IMR-90 (cell line): ENCODE measurements at regions not wholly inside any gene's neighbourhood (a gene's known extent, or its start where the extent isn't known, plus 50 kb on each side); places are given as distances from the start of the nearest gene placed in this dataset.

ENCODE experiments used
- ATAC-seq: fragments of 200-7000 bp; cut with Tn5 transposase; 2 replicates; pipeline ENCODE4 v1.9.1; 2020; ENCODE audit warnings: low read depth, mild to moderate bottlenecking, moderate library complexity
- BruUV-seq: library from RNA; stranded (reverse); fragments of 400-500 nt; replicated peaks from 2 replicates; lab custom pipeline; 2021; lab: Mats Ljungman, UMichigan
- CTCF ChIA-PET: fragments of 300-600 bp; formaldehyde crosslinking; extraction: SDS; loops from one replicate; lab custom pipeline; 2021; ENCODE audit warnings: antibody characterized with exemption; lab: Yijun Ruan, JAX
- POLR2A ChIA-PET: fragments of 300-600 bp; sonication (Branson Sonifier 250); formaldehyde crosslinking; loops from one replicate; lab custom pipeline; 2022; ENCODE audit warnings: antibody characterized with exemption; ENCODE audit not compliant: unreplicated experiment; lab: Charles Lee
- DNase-seq: peaks from one replicate; pipeline ENCODE4 v3.0.0; 2013
- H2AFZ ChIP-seq: replicated peaks from 2 replicates; pipeline ENCODE3; 2013; ENCODE audit warnings: low read length, mild to moderate bottlenecking; ENCODE audit not compliant: poor library complexity
- H2AK5ac ChIP-seq: 2 replicates; pipeline ENCODE4 v1.6.1; 2013; ENCODE audit warnings: low read depth, low read length, inconsistent platforms
- H2AK9ac ChIP-seq: replicated peaks from 2 replicates; pipeline ENCODE3; 2013; ENCODE audit warnings: mild to moderate bottlenecking, low read depth, low read length, moderate library complexity; ENCODE audit not compliant: poor library complexity
- H2BK120ac ChIP-seq: 2 replicates; pipeline ENCODE4 v1.6.1; 2013; ENCODE audit warnings: low read depth, low read length, inconsistent platforms
- H2BK15ac ChIP-seq: 3 replicates; pipeline ENCODE4 v1.6.1; 2013; ENCODE audit warnings: low read depth, low read length, inconsistent platforms
- H2BK20ac ChIP-seq: 2 replicates; pipeline ENCODE4 v1.6.1; 2013; ENCODE audit warnings: low read depth, mild to moderate bottlenecking, inconsistent platforms, low read length, moderate library complexity
- H2BK5ac ChIP-seq: 2 replicates; pipeline ENCODE4 v1.6.1; 2013; ENCODE audit warnings: mild to moderate bottlenecking, low read depth, low read length, inconsistent platforms; ENCODE audit not compliant: poor library complexity, severe bottlenecking
- H3K14ac ChIP-seq: replicated peaks from 2 replicates; pipeline ENCODE4 v1.6.1; 2013; ENCODE audit warnings: low read depth, low read length, inconsistent platforms
- H3K18ac ChIP-seq: 2 replicates; pipeline ENCODE4 v1.6.1; 2013; ENCODE audit warnings: low read depth, low read length, control low read depth
- H3K23ac ChIP-seq: 2 replicates; pipeline ENCODE4 v1.6.1; 2013; ENCODE audit warnings: low read depth, low read length, inconsistent platforms
- H3K27ac ChIP-seq: 2 replicates; pipeline ENCODE4 v1.5.1; 2013; ENCODE audit warnings: mild to moderate bottlenecking, control low read depth, low read length; ENCODE audit not compliant: insufficient read depth
- H3K27me3 ChIP-seq: 2 replicates; pipeline ENCODE4 v1.6.1; 2013; ENCODE audit warnings: low read length; ENCODE audit not compliant: control insufficient read depth, insufficient read depth
- H3K36me3 ChIP-seq: 2 replicates; pipeline ENCODE4 v1.6.1; 2013; ENCODE audit warnings: low read length, mixed read lengths; ENCODE audit not compliant: control insufficient read depth, insufficient read depth
- H3K4ac ChIP-seq: 2 replicates; pipeline ENCODE4 v1.6.1; 2013; ENCODE audit warnings: low read depth, low read length, inconsistent platforms
- H3K4me1 ChIP-seq: 2 replicates; pipeline ENCODE4 v1.6.1; 2013; ENCODE audit warnings: low read length, mixed read lengths; ENCODE audit not compliant: control insufficient read depth, insufficient read depth
- H3K4me2 ChIP-seq: 2 replicates; pipeline ENCODE4 v1.6.1; 2013; ENCODE audit warnings: low read depth, mild to moderate bottlenecking, control low read depth, low read length, moderate library complexity
- H3K4me3 ChIP-seq: 2 replicates; pipeline ENCODE4 v1.5.1; 2013; ENCODE audit warnings: low read depth, mild to moderate bottlenecking, control low read depth, low read length, moderate library complexity; ENCODE audit not compliant: insufficient read depth
- H3K56ac ChIP-seq: 2 replicates; pipeline ENCODE4 v1.6.1; 2013; ENCODE audit warnings: low read length, inconsistent platforms; ENCODE audit not compliant: insufficient read depth; ENCODE audit errors: extremely low read depth
- H3K79me1 ChIP-seq, 2 experiments: 2 replicates each; pipeline ENCODE4 v1.6.1; 2013; ENCODE audit warnings: low read length in 2 of 2, inconsistent platforms in 1 of 2, low read depth in 1 of 2
- H3K9ac ChIP-seq: 2 replicates; pipeline ENCODE4 v1.6.1; 2013; ENCODE audit warnings: low read depth, low read length, control low read depth
- H3K9me1 ChIP-seq: 2 replicates; pipeline ENCODE4 v1.6.1; 2013; ENCODE audit warnings: low read length, inconsistent platforms; ENCODE audit not compliant: insufficient read depth
- H3K9me3 ChIP-seq: 2 replicates; pipeline ENCODE4 v1.6.1; 2013; ENCODE audit warnings: low read length; ENCODE audit not compliant: control insufficient read depth, insufficient read depth
- H4K20me1 ChIP-seq: 2 replicates; pipeline ENCODE4 v1.6.1; 2013; ENCODE audit warnings: low read length, inconsistent platforms; ENCODE audit not compliant: insufficient read depth
- H4K5ac ChIP-seq: 2 replicates; pipeline ENCODE4 v1.6.1; 2013; ENCODE audit warnings: mild to moderate bottlenecking, low read depth, low read length, control low read depth
- H4K8ac ChIP-seq, 2 experiments: 2 replicates each; pipeline ENCODE4 v1.6.1; 2013; ENCODE audit warnings: low read depth in 2 of 2, low read length in 2 of 2, control low read depth in 1 of 2, inconsistent platforms in 1 of 2
- H4K91ac ChIP-seq: 2 replicates; pipeline ENCODE4 v1.6.1; 2013; ENCODE audit warnings: low read depth, low read length, inconsistent platforms; ENCODE audit not compliant: insufficient read depth
- BHLHE40 ChIP-seq: fragments of 150-350 bp; IDR thresholded peaks from 2 replicates; pipeline ENCODE4 v1.6.1; 2016; ENCODE audit warnings: mild to moderate bottlenecking, low read depth, low read length
- CEBPB ChIP-seq: IDR thresholded peaks from 2 replicates; pipeline ENCODE4 v1.6.1; 2012; ENCODE audit warnings: low read depth, low read length, improper control_type of control experiment
- CHD1 ChIP-seq: IDR thresholded peaks from 2 replicates; pipeline ENCODE4 v1.6.1; 2012; ENCODE audit warnings: low read depth, low read length, improper control_type of control experiment
- CTCF ChIP-seq: conservative IDR thresholded peaks from 2 replicates; pipeline ENCODE4 v1.5.1; 2012; ENCODE audit warnings: mild to moderate bottlenecking, low read depth, low read length, improper control_type of control experiment
- FOS ChIP-seq: fragments of 150-350 bp; IDR thresholded peaks from 2 replicates; pipeline ENCODE4 v1.6.1; 2016; ENCODE audit warnings: low read depth, low read length
- MAFK ChIP-seq: IDR thresholded peaks from 2 replicates; pipeline ENCODE4 v1.6.1; 2012; ENCODE audit warnings: low read depth, low read length, improper control_type of control experiment
- MAZ ChIP-seq: IDR thresholded peaks from 2 replicates; pipeline ENCODE4 v1.6.1; 2012; ENCODE audit warnings: low read depth, mild to moderate bottlenecking, low read length, improper control_type of control experiment, moderate library complexity, borderline replicate concordance
- MXI1 ChIP-seq: IDR thresholded peaks from 2 replicates; pipeline ENCODE4 v1.6.1; 2012; ENCODE audit warnings: low read depth, mild to moderate bottlenecking, low read length, moderate library complexity, borderline replicate concordance
- NFE2L2 ChIP-seq: fragments of 150-350 bp; IDR thresholded peaks from 2 replicates; pipeline ENCODE4 v1.6.1; 2016; ENCODE audit warnings: low read depth, mild to moderate bottlenecking, low read length
- POLR2A ChIP-seq: IDR thresholded peaks from 2 replicates; pipeline ENCODE4 v1.6.1; 2012; ENCODE audit warnings: mild to moderate bottlenecking, low read depth, low read length
- RAD21 ChIP-seq: IDR thresholded peaks from 2 replicates; pipeline ENCODE4 v1.6.1; 2012; ENCODE audit warnings: low read length, improper control_type of control experiment
- RCOR1 ChIP-seq: IDR thresholded peaks from 2 replicates; pipeline ENCODE4 v1.6.1; 2012; ENCODE audit warnings: mild to moderate bottlenecking, low read length, improper control_type of control experiment; ENCODE audit not compliant: insufficient replicate concordance
- RFX5 ChIP-seq: IDR thresholded peaks from 2 replicates; pipeline ENCODE4 v1.8.0; 2012; ENCODE audit warnings: low read depth, mild to moderate bottlenecking, low read length, moderate library complexity
- SMC3 ChIP-seq: fragments of 150-350 bp; IDR thresholded peaks from 2 replicates; pipeline ENCODE4 v1.6.1; 2016; ENCODE audit warnings: low read depth, mild to moderate bottlenecking, antibody characterized with exemption, low read length, moderate library complexity
- dilution Hi-C: fragments of 300-500 bp; cut with HindIII; formaldehyde crosslinking; loops from one replicate; pipeline ENCODE4 v1.14.3; 2018; ENCODE audit warnings: low sequenced_read_pairs; ENCODE audit not compliant: unreplicated experiment
- in situ Hi-C: fragments of 300-500 bp; cut with MboI; formaldehyde crosslinking; loops from 3 replicates; pipeline ENCODE4 v1.14.3; 2019; ENCODE audit warnings: low sequenced_read_pairs, inconsistent platforms, mixed read lengths
- intact Hi-C: fragments of 100-400 bp; cut with micrococcal nuclease; formaldehyde crosslinking; loops from 2 replicates; pipeline ENCODE4 v1.10.0; 2022
- TF ChIP-seq, protein P1 (sequence below): fragments of 150-350 bp; IDR thresholded peaks from 2 replicates; pipeline ENCODE4 v1.6.1; 2017; ENCODE audit warnings: mild to moderate bottlenecking, antibody characterized with exemption, low read length, low read depth
- TF ChIP-seq, protein P2 (sequence below): fragments of 150-350 bp; IDR thresholded peaks from 2 replicates; pipeline ENCODE4 v1.6.1; 2016; ENCODE audit warnings: low read depth, mild to moderate bottlenecking, low read length, moderate library complexity, borderline replicate concordance

DNA sequence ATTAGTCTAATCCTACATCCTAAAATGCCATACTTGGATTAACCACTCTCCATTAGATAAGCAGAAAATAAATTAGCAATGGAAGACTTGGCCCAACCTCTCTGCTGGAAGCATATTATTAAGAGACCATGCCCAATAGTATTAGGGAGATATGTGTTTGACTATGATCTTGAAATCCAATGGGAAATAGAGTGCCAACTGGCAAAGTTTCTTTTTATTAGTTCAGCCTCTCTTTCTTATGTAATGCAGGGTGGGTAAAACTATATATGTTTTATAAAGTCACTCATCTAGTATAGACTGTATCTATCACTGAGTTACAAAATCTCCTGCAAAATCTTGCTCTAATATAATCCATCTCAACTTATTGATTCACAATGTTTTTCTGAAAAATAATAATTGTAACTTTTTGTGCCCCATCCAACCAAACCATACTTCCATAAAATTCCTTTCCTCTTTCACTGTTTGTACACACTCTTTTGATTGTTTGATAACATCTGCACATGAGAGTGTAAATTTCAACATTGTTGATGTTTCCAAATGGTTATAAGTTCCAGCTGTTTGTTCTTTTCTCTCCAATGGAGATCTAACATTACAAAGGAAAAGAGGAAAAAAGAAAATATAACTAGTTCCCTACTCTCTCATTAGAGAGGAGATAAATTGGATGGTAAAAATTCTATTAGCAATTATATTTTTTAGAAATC lies 408.1 kb upstream of the ADGRL2 start:
- in situ Hi-C loops (no loop called here), intact Hi-C loops (no loop called here), dilution Hi-C loops (no loop called here)
- Histone ChIP-seq H3K56ac (no peak overlapping the region), H3K4me1 (no peaks in the 10 kb centered on the region), H4K5ac (no peak overlapping the region), H4K91ac (no peak overlapping the region), H2BK120ac (no peak overlapping the region), H2BK20ac (no peak overlapping the region), H3K23ac (no peak overlapping the region), H3K9me1 (no peaks in the 10 kb centered on the region), H3K27ac (no peak overlapping the region), H2BK15ac (no peak overlapping the region), H3K18ac (no peak overlapping the region), H4K20me1 (no peaks in the 10 kb centered on the region), H2AK5ac (no peak overlapping the region), H3K9ac (no peak overlapping the region), H4K8ac (no peak overlapping the region), H3K27me3 (no peaks in the 10 kb centered on the region), H3K36me3 (no peaks in the 10 kb centered on the region), H2AK9ac (no peak overlapping the region), H2AFZ (no peak overlapping the region), H3K14ac (no peak overlapping the region), H3K79me1 (no peaks in the 10 kb centered on the region), H3K4me3 (no peak overlapping the region), H3K9me3 (no peaks in the 10 kb centered on the region), H2BK5ac (no peak overlapping the region), H3K4me2 (no peak overlapping the region), H3K4ac (no peak overlapping the region)
- DNase-seq (no peak), ATAC-seq (no peak)
- POLR2A ChIA-PET = no interaction called here
- CTCF ChIA-PET = no interaction called here
- no TSS peak for BruUV-seq
- TF ChIP-seq SMC3 (no peak), RFX5 (no peak), NFE2L2 (no peak), FOS (no peak), MAZ (no peak), RAD21 (no peak), POLR2A (no peak), MAFK (no peak), BHLHE40 (no peak), CTCF (no peak), CHD1 (no peak), MXI1 (no peak), RCOR1 (no peak), CEBPB (no peak)
- TF ChIP-seq, protein P1, sequence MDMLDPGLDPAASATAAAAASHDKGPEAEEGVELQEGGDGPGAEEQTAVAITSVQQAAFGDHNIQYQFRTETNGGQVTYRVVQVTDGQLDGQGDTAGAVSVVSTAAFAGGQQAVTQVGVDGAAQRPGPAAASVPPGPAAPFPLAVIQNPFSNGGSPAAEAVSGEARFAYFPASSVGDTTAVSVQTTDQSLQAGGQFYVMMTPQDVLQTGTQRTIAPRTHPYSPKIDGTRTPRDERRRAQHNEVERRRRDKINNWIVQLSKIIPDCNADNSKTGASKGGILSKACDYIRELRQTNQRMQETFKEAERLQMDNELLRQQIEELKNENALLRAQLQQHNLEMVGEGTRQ = no peak
- TF ChIP-seq, protein P2, sequence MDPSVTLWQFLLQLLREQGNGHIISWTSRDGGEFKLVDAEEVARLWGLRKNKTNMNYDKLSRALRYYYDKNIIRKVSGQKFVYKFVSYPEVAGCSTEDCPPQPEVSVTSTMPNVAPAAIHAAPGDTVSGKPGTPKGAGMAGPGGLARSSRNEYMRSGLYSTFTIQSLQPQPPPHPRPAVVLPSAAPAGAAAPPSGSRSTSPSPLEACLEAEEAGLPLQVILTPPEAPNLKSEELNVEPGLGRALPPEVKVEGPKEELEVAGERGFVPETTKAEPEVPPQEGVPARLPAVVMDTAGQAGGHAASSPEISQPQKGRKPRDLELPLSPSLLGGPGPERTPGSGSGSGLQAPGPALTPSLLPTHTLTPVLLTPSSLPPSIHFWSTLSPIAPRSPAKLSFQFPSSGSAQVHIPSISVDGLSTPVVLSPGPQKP = no peak
